GM21423 (cell line): ENCODE measurements at regions not wholly inside any gene's neighbourhood (a gene's known extent, or its start where the extent isn't known, plus 50 kb on each side); places are given as distances from the start of the nearest gene placed in this dataset.
A peak's percentile ranks its signal among the peaks of the same experiment; 100 is the strongest.

Source experiments
- ATAC-seq: cut with Tn5 transposase; IDR thresholded peaks from one replicate; pipeline ENCODE4 v1.9.1; 2021; ENCODE audit warnings: mild to moderate bottlenecking, moderate library complexity; ENCODE audit not compliant: unreplicated experiment

DNA sequence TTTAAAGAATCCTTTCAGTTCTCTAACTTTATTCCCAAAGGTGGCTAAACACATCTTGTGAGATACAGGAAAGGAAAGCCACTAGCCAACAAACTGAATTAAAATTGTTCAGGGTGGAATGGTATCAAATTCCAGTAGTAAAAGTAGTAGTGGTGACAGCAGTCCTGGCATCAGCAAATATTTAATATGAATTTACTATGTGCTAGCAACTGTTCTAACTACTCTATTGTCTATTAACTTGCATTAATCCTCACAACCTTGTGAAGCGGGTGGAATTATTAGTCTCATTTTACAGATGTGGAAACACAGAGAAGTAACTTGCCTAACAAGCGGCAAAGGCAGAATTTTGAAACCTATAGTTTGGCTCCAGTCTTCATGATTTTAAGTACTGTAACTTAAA, 130.1 kb downstream of the KLF12 start:
- ATAC-seq = no peak

DNA sequence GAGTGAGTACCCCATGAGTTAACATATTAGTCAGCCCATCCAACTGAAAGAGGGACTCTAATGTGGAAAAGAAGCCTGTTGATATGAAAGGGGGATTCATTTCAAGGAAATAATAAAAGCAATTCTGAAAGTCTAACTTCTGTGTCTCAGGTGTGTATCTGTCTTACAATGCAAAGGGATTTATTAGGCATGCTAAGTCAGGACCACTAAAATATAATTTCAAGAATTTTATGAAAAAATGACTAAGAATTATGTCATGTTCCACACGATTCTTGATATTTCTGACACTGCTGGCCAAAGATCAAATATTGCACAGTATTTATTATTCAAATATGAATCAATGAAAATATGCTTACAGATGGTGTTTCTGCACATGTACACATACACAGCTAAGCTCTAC, 130.8 kb downstream of the KLF12 start:
- ATAC-seq = no peak

DNA sequence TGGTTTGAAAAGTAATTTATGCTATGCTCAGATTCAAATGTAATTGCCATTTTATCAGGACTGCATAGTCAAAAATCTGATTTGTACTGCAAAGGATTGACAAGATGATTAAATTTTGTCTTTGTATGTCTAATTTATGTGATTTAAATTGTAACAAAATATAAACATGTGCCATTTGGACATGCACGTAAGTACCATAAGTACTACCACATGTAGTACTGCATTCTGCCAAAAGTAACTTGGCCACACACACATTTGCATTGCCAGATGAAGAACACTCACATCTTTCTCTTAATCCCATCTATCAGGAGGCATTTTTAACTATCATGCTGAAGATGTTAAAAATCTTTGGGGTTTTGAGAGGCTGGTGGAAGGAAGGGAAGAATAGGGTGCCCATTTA, 133.3 kb downstream of the KLF12 start:
- no peak for ATAC-seq

DNA sequence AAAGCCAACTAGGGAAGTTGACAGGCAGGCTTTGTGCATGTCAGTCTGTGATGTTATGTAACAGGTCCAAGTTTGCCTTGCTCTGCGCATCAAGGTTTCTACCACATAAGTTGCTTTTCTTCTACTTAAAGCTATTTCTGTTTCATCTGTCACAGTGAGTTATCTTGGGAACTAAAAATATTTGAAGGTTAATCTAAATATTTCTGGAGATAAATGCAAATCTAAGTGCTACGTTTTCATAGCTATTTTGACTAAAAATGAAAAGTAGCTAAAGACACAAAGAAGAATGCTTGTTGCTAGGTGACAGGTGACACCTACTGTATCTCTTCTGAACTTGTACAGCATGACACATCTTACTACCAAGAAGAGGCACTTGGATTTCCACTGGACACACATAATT, 135.6 kb downstream of the KLF12 start:
- ATAC-seq = peak; percentile 52

DNA sequence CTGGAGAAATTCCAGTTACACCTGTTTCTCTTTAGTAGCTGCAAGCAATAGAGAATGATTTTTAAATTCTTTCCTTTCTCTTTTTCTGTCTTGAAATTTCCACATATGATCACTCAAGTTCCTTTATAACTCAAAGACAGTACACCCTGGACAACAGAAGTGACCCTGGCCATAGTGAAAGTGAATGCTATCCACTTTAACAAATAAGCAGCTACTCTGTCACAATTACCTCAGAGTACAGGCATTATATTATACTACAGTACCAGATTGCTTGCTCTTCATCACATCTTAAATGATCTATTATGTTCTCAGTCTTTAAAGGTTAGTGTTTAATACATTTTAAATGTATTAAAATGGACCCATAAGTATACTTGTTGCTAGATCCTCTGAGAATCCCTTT, 136.2 kb downstream of the KLF12 start:
- ATAC-seq = no peak

DNA sequence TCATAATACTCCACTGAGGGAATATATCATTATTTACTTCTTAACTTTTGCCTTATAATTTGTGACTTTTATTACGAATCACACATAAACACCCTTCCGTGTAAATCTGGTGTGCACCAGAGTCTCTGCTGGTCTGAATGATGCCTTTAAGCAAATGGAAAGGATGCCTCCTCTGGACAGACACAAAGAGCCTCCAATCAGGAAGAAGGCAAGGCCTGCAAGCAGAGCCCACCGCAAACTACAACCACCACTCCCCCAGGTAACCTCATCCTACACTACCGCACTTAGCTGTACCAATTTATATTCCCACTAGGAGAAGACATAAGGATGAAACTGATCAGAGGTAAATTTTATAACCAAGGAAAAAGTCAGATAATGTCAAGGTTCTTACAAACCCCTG, 137.6 kb downstream of the KLF12 start:
- ATAC-seq = no peak

DNA sequence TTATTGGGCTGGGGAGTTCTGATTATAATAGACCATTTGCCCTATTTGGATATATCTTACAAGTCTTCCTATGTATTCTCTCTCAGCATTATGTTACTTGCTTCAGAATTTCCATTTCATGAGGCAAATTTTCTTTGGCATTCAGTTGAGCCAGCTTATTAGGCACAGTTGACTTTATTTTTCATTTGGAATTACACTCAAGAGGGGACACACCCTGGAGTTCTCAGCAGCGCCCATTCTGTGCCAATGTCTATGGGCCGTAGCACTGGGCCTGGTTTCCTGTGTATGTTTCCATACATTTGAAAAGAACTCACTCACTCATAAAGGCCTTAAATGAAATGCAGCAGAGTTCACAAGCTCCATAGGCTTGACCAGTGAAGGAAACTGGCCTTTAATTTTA, 138.5 kb downstream of the KLF12 start:
- no peak for ATAC-seq

DNA sequence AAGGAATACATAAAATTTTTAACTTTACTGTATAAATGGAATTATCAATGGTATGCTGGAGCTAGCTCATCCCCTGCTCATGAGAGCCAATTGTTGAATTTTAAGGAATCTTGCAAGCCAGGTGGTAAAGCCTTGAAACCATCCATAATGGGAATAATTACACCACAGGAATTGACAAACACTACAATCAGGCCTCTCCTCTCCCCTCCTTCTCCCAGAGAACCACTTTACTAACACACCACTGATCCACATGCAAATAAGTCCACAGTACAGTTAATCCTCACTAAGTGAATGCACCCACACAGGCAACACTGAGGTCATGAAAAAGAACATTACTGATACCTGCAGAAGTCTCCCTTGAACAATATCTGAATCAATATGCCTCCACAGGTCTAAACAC, 140.5 kb downstream of the KLF12 start:
- ATAC-seq = no peak

DNA sequence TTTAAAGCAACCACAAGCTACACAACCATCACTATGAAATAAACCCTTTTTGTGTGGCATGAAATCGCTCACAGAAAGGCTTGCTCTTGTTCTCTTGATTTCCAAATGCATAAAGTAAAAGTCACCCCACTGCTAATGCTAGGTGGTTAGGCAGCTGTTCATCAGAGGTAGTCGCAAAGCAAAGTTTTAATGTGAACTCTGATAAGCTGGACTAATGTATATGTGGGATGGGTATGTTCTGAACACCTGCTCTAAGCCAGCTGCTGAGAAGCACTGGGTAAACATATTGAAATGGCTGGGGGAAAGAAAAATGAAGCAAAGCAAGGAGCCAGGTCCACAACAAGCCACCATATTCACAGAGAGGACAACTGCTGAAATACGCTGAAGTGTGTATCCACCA, 142.3 kb downstream of the KLF12 start:
- ATAC-seq = no peak

DNA sequence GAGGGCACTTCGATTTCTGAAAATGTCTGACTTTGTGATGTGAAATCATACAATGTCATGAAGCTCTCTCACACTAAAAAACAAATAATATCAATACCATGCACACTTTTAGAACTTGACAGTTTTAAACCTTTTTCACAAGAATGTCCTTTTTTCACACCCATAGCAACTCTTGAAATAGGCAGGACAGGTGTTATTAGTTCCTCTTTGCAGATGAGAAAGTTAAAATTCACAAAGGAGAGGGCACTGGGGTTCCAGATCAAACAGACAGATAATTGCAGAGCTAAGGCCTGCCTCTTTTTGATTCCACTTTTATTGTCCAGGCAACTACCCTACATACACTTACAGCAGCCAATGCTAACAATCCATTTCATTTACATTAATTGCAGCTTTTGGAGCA, 142.8 kb downstream of the KLF12 start:
- ATAC-seq = no peak

DNA sequence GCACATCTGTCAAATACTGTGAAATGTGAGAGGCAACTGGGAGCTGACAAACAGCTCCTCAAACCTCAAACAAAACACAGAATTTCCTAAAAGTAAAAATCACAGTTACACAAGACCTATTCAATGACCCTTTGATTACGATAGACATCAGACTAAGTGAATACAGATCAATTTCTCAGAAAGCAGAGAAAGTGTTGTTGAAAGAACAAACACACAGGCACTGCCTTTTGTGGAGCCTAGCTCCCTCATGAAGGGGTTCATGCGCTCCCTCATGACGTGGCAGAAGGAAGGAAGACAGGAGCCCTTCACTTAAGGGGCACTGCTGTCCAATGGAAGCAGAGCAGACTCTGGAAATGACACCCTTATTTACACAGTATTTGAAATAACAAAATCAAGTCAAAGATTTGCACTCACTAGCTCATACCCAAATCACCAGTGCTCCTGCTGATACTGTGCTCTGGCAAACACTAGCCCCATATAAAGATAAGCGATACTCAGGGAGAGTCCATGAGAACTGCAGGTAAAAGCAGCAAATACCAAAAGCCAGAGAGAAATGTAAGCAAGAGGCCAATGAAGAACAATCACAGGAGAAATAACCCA, 144.9 kb downstream of the KLF12 start:
- ATAC-seq = no peak

DNA sequence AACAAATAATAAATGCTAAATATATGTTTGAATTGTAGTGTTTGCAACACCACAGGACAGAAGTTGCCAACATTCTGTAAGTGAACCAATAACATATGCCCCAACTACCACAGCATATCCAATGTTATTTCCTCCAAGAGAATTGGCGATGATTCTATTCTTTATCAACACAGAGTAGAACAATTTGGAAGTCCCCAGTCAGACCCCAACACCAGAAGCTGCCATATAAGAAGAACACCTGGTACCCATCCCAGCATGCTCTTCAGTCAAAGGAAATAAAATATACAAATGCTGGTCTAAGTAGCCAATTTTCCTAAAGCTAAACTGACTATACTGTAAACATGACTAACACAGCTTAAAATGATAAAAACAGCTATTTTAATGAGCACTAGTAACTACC, 145.7 kb downstream of the KLF12 start:
- ATAC-seq = no peak

DNA sequence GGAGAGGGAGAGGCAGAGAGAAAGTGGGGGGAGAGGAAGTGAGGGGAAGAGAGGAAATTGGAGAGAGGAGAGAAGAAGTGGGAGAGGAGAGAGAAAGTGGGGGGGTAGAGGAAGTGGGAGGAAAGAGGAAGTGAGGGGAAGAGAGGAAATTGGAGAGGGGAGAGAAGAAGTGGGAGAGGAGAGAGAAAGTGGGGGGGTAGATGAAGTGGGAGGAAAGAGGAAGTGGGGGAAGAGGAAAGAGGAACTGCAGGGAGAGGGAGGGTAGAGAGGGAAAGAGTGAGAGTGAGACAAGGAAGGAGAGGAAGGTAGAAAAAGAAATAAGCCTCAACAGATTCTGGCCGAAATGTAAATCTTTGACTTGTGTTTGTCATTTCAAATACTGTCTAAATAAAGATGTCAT, 146.6 kb downstream of the KLF12 start:
- ATAC-seq = no peak

DNA sequence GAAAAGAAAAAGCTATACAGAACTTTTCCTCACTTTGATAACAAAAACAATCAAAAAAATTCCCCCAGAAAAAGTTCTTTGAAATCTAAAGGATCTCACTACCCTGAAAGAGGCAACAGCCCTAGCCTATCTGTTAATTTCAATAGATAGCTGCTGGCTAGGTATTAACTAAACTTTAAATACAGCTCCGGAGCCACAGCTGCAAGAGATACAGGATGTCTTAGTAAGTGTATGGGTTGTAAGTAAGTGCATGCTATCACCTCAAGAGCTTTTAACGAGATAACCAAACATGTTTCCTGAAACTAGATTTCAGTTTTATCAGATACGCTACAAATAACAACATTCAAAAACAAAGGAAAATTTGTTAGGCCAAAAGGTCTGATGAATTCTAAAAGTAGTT, 148.4 kb downstream of the KLF12 start:
- ATAC-seq = no peak

DNA sequence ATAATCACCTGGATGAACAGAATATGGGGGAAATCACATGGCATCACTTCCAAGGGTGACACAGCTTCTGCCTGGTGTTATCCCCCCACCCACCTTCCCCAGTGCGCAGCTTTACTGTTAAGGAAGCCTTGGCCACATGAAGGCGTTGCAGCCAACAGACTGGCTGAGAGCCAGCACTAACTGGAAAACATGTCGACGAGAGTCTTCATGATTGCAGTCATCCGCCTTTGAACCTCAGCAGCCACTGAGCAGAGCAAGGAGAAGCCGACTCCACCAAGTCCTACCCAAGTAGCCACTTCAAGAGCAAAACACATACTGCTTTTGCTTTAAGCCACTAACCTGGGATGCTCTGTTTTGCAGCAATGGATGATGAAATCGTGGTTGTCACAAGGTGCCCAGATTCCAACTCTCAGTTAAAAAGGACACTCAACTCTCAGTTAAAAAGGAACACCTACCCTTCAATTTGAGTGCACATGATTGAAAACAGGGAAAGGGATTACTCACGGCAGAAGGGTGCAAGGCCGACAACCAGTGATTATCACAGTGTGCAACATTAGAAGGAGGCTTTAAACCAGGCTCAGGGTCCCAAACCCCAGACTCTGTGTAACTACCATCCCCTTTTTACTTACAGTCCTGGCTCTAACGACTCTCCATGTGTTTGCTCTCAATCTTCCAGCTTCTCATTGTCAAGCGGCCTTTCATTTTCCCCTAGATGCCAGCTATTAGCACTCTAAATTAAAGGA, 149.1 kb downstream of the KLF12 start:
- ATAC-seq = no peak

DNA sequence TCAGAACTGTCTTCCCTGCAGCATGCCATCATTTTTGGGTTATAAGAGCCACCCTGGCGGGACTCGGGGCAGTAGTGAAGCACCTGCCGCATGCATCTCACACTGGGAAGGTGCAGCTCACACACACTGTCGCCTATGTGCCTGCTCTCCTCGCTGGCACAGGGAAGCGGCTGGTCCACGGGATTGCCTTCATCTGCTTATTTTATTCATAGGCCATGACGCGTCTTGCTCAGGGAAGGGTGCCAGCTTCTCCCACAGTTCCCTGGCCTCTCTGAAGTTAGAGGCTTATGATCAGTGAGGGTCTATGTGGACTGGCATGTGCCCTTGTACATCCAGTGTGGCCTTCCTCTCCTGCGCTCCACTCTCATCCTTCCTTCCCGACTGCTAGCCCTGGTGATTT, 150.0 kb downstream of the KLF12 start:
- ATAC-seq = no peak

DNA sequence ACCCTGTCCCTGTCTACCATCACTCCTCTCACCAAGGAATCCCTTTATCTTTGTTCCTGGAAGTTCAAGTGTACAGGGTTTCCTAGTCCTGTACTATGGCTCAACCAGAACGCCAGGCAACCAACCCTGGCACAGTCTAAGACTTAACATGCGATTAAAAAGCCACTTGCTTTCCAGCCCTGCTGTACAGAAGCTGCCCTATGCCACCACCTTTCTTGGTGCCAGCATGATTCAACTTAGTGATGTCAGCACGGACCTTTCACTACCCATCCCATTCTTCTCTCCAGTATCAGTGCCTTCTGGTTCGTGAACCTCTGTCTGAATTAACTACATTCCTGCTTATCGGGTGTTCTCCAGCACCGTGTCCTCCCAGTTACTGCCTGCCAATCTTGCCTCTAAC, 151.1 kb downstream of the KLF12 start:
- ATAC-seq = no peak

DNA sequence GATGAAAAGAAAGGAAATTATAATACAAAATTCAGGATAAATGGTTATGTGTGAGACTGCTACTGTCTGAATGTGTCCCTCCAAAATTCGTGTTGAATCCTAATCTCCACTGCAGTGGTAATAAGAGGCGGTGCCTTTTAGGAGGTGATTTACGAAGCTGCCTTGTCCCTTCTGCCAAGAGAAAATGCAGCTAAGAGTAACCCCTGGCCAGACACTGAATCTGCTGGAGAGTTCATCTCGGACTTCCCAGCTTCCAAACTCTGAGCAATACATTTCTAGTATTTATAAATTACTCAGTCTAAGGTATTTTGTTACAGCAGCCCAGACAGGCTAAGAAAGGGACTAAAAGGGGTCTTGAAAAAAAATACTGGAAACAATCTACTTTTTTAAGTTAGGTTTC, 152.6 kb downstream of the KLF12 start:
- ATAC-seq = no peak

DNA sequence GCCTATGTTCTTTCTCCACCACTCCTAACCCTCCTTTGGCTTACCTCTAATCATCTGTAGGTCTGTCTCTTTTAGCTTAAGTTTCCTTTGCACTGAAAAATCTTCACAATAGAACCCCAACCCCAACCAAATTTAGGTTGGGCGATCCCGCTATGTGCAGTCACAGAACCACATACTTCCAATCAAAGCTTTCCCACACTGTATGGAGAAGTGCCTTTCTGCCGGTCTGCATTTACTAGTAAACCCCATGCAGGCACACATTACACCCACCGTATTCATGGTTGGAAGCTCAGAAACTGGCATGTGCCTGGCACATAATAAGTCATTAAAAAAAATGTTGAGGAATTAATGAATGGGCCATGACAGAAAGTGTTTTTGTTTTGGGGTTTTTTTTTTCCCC, 158.4 kb downstream of the KLF12 start:
- no peak for ATAC-seq

DNA sequence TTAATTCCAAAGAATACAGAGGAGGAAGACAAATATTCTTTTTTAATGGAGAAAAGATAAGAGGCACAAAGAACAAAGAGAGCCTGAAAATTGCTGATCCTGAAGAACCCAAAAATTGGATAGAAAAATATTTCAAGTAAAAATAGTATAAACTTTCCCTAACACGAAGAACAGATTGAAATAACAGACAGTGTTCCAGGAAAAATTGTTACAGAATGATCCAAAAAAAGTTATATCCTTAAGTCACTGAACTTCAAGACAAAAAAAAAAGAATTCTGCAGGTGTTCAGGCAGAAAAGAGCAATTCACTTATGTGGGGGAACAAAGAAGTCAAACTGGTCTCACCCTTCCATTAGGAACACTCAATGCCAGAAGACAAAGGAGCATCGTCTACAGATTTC, 160.2 kb downstream of the KLF12 start:
- ATAC-seq = no peak

DNA sequence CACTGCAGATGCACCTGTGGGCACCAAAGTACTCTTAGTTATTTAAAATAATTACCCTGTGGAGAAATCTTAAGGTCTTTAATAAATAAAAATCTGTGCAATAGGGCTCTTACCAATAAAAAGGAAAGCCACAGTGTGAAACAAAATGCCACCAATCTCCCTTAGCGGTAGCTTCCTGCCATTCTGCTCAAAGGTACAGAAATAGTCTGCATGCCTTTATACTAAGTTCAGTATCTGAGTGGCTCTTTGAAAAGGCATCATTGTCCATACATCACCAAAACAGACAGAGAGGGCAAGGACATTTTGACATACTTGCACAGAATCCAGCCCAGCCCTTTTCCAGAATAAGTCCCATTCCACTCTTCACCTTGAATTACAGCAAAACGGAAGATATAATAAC, 161.0 kb downstream of the KLF12 start:
- ATAC-seq = no peak

DNA sequence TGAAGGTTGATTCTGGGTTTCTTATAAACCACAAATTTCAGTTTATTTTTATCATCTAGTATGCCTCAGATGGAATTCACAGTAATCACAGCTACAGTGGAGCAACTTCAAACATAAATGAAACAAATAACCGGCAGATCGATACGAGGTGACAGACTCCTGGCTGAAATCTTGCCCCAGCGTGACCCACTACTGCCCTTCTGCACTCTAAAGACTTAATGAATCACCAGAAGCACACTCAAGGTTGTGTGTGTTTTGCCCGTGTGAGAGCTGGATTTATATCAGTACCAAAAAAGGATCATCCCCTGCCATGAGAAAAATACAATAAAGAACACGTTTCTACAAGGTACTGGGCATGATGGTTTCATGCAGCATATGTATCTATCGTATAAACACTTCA, 161.7 kb downstream of the KLF12 start:
- ATAC-seq = no peak

DNA sequence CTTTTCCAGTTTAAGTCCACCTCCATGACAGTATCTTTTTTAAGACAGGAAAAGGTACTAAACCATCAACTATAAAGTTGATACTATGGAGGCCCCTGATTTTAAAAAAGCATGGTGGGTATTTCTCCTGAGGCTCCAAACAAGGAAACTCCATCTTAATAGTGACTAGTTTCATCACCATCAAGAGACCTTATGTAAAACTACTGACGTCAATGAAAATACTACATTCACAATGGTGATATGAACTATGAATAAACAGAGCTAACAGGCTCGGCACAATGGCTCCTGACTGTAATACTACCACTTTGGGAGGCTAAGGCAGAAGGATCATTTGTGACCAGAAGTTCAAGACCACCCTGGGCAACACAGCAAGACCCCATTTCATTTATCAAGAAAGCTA, 162.7 kb downstream of the KLF12 start:
- ATAC-seq = no peak
